ENCODE measurements at regions not wholly inside any gene's neighbourhood (a gene's known extent, or its start where the extent isn't known, plus 50 kb on each side); places are given as distances from the start of the nearest gene placed in this dataset.
A peak's percentile ranks its signal among the peaks of the same experiment; 100 is the strongest.

DNA sequence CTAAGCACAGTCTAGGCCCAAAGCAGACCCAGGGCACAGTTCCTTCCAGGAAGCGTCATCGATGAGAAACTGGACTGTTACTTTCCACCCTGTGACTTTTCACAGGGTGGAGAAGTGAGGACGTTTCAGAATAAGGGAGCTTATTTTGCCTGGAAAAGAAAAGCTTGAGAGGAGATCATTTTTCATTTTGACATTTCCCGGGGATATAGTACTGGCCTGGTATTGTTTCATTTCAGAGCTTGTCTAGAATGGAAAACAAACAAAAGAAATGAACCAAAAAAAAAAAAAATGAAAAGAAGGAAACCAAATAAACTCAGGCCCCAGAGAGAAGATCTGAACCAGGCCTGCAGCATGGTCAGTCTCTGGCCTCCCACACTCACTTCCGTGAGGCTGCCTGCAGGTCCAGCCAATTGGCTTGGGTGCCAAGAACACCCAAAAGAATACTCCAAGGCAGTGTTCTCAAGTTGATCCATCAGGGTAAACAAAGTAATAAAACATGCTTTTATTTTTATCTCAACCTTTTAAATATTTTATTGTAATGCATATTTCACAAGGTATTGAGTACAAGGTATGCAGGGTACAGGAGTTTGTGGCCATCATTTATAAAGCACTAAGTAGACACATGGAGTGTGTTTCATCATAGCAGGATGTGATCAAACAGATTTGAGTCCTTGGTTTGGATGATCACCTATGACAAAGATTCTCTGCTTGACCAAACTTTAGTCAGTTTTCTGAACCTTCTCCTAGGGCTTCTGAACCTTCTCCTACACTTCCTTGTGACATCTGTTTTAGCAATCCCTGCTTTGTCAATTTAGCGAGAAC is 176.9 kb upstream of the GGTLC1 start:
- DNase-seq, result no peak

DNA sequence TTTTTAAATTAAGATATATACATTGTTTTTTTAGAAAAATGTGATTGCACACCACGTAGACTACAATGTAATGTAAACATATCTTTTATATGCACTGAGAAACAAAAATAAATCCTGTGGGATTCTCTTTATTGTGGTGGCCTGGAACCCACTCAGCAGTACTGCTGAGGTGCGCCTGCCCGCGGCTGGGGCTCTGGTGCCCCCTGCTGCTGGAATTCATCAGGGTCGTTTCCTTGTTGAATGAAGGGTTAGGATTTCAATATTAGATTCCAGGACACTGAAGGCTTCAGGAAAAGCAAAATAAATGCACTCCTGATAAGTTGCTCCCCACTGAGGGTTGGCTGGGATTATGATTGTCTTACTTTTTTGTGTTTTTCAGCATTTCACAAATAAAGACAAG is 175.8 kb upstream of the GGTLC1 start:
- no peak for DNase-seq

DNA sequence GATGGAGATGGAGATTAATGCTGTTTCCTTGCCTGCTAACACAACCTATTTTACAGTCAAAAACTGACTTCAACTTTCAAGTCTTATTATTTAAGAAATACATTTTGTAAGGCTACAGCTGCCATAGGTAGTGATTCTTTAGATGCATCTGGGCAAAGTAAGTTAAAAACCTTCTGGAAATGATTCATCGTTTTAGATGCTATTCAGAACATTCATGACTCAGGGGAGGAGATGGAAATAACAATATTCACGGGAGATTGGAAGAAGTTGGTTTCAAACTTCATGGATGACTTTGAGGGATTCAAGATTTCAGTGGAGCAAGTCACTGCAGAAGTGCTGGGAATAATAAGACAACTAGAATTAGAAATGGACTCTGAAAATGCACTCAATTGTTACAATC is 174.9 kb upstream of the GGTLC1 start:
- peak; percentile 19 for DNase-seq

DNA sequence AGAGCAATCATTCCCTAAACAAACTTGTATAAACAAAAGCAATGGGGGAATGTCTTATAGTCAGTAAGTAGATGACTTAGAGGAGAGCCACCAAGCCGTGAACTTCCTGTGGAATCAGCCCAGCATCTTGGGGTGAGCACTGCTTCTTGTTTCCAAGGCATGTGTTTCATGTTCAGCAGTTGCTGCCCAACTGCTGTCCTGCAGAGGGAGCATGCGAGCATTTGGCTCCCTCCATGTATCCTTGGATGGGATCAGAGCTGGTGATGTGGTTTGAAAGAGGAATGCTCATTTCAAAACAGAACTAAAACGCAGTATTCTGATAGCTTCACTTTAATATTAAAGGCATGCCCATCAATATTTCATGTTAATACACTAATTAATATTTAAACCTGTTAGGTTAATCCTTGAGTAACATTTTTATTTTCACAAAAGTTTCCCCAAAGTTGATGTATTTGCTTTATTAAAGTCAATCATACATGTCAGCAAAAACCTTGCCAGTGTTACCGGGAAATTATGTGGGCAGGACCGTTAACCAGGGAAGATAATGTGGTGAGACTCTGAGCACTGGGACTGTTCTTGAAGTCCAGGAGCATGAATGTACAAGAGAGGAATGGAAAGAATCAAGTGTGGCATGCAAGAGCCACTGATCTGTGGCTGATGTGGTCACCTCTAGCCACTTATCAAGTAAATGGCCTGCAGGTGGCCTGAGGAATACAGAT is 172.1 kb upstream of the GGTLC1 start:
- DNase-seq, result peak; percentile 24

DNA sequence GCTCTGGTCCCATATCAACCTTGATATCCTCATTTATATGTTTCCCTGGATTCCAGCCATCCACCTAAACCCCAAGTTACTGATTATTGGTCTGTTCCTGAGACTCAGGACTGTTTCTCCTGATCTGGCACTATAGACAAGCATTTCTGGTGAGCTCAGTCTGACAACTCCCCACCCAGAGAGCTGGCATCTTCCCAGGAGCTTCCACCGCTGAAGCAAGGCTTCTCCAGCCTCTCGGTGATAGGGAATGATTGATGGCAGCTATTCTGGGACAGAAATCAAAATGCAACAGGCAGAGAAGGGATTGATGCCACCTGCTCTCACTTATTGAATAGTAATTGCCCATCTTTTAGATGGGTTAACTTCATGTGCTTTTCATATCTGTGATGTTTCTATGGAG is 169.7 kb upstream of the GGTLC1 start:
- DNase-seq, result no peak

DNA sequence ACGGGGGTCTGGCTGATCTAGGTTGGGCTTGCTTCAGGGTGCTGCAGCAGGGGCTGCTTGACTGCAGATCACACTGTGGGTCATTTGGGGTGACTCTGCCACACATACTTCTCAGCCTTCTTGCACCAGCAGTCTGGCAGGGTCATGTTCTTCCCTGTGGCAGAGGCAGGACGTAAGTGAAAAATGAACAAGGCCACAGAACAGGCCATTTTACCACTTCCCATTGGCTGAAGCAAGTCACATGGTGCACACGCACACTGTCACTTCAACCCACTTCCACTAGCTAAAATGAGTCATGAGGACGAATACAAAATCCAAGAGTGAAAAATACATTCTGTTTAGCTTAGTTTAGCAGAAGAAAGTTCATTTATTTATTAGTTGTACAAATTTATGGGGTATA is 168.6 kb upstream of the GGTLC1 start:
- no peak for DNase-seq

DNA sequence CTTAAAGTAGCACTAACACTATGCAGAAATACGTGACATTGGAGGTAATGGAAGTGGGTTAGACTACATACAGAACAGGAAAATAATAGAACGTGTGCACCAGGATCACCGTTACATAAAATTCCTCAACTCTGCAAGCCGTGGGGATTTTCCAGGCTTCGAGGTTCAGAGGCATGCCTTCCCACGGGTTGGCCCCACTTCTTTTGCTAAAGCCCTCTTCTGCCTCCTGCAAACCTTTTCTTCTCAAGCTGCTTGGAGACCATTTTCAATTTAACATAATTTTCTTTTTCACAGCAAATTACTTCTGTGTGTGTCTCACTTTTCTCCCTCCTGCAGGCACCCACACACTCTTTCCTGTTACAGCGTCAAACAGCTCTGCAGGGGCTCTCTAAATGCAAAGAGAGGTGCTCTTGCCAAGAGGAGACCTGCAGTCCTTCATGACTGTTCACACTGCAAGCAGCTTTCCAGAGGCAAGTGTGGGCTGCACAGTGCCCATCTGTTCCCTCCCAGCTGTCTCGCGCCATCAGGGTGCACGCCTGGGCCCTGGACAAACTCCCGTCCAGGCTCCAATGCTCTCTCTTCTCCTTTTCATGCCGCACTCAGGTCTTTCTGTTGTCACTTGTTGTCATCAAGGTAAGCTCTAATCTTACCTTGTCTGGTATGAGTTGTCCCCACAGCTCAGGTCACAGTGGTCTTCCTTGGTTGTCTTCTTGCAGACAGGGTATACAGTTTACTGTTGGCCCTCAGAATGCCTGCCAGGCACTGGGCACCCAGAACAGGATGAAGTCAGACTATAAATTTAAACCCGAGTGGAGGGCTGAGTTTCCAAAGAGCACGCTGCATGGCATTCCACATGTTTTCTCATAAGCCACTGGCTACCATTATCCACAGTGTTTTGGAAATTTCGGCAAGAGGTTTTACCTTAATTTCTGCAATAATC is 164.8 kb upstream of the GGTLC1 start:
- DNase-seq, result no peak

DNA sequence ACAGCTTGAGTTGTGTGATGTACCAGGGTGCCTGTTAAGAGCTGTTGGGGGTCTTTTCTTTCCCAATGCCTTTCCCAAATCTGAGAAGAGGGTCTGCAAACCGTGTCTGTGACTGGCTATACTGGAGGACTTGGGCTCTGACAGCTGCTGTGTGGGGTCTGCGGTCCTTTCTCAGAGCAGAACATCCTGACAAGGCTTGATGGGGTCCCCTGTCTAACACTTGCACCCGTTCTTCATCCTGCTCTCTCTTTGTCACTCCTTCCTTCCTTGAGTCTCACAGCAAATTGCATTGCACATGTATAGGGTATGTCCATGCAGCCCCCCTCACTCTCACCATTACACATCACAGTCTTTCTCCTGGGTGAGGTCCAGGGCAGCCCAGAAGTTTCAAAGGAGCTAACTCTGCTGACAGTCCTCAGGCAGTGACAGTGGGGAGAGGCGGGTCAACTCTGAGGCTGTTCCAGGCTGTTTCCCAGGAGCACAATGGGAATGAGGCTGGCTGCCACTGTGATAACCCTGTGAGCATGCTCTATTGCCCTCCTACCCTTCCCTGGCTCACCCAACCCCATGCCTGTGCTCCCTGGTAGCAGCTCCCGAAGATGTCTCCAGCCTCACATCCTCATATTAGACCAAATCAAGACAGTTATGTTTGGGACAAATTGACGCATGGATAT is 163.2 kb upstream of the GGTLC1 start:
- DNase-seq, result no peak

DNA sequence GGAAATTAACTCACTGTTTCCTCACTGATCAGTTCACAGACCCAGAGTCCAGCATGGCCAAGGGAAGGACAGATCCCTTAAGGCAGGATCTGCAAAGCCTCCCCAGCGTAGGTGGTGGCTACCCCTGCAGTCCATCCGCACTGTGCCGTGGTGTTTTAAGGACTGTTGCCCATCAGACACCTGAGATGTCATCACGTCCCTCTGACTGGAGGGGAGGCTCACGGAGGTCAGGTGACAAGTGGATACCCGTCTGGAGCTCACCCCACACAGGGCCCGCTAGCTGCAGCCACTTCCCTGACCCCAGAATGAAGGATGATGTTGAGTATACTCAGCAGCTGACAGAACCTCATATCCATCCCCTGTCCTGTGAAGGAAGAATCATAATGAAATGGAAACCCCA is 161.8 kb upstream of the GGTLC1 start:
- no peak for DNase-seq

DNA sequence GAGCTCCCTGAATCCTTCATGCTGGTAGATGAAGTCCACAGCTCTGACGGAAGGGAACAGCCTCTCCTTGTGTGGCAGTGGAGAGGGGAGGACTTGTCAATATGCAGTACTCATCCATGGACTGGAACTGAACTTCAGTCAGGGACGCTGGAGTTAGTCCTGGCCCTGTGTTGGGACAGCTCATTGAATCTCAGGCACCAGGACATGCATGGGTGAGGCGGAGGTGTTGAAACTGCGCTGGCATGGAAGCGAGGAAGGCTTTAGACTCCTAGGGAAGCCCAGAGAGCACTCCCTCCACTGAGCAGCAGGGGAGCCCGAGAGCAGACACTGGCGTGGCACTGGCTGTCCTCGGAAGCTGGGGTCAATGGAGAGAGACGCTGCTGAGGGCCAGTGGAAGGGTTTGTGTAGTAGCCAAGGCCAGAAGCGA is 161.3 kb upstream of the GGTLC1 start:
- DNase-seq, result no peak

DNA sequence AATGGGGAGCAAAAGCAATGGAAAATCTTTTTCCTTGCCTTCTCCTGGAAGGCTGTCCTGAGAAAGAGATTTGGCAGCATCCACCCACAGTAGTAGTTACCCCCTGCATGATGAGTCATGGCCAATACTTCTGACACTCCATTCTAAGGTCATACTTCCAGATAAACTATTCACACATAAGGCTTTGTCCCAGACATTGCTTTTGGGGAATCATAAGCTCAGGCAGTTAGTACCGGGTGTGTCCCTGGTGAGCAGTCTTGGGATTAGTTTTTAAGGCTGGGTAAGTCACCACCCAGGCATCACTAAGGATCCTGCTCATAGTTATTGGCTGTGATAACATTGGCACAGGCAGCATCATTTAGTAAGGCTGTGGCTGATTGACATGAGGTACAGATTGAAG is 160.6 kb upstream of the GGTLC1 start:
- no peak for DNase-seq

DNA sequence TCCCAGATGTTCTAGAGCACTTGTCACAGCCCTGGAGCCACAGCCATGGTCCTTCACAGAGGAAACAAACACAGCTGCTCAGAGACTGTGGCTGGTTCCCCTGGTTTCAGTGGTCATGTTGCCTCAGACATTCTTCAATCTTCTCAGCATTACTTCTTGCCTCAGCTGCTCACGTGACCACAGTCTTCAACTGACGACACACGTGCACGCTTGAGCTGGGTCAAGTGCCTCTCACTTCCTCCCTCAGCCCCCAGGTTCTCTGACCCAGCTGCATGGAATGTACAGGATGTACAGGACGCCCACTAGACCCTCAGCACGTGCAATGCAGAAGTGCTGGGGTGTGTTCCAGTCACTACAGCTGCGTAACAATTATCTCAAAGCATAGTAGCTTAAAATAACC is 159.8 kb upstream of the GGTLC1 start:
- DNase-seq, result no peak

DNA sequence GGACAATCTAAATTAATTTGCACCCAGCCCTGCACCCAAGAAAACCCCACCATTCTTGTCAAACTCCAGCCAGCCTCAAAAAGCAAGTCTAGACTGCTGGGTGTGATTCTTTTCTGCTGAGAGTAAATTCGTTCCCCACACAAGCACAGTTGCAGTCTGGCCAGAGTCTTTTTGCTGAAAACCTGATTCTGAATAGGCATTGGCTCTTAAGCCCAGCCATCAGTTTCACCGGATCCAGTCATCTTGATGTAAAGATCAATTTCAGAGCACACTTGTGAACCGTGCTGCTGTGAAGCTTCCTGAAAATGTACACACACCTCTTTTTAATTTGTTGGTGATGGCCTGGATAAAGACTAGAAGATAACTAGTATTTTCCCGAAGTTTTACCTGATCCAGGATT is 159.4 kb upstream of the GGTLC1 start:
- no peak for DNase-seq

DNA sequence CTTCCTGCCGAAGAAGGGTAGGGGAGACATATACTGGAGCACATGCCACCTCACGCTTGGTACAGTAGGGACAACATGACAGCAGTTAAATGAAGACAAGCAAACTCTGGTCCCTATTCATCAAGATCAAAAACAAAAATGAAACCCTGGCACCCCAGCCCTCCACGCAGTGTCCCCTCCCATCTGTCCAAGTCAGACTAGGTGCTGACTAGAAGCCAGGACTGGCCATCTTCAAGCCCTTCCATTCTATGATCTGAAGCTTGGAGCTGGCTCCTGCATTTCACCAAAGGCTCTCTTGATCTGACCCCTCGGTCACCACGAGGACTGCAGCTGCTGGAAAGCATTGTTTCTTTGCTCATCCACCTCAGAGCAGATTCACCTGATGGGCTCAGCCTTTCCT is 158.9 kb upstream of the GGTLC1 start:
- no peak for DNase-seq

DNA sequence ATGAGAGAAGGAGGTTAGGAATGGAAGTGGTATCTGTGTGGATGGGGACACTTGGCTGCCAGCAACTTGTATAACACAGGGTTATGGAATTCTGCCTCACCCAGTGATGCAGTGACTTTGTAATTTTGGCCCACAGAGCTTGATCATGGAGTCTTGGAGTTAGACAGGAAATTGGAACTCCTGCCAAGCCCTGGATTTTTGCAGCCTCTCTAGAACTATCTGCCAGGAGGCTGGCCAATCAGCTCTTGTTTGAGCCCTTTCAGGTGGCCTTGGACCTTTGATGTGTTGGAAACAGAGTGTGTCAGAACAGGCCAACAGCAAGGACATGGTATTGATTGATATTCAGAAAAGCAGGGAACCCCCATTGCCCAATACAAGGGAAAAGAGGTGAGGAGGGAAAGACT is 157.7 kb upstream of the GGTLC1 start:
- DNase-seq, result no peak

DNA sequence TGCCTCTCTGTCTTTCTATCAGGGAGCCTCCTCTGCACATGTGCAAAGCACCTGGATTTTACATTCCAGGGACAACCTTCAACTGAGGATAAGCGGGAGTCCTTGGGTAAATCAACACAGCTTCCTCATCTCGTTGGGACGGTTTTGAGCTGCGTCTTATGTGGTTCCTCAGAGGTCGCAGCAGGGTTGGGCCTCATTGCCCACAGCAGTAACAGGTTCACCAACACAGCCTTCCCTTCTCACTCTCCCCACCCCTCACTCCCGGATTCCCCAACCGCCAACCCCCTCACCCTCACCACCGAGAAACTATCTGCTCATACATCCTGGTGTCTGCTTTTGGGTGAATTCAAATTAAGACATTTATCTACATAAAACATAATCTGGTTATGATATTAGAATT is 155.8 kb upstream of the GGTLC1 start:
- no peak for DNase-seq

DNA sequence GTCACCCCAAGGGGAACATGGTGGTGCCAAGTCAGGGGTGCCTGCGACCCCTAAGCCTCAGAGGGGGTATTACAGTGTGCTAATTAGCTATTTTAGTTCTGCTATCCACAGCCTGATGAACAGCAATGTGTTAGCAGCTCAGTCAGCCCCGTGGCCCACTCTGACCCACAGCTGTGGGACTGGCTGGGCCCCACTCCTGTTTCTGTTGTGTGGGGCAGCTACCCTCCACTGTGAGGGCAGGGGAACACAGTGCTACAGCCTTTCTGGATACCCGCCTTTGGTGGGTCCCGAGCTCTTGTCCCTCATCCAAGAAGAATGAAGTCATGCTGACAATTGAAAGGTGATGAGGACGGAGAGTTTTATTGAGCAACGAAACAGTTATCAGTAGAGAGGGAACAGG is 152.5 kb upstream of the GGTLC1 start:
- DNase-seq, result no peak

DNA sequence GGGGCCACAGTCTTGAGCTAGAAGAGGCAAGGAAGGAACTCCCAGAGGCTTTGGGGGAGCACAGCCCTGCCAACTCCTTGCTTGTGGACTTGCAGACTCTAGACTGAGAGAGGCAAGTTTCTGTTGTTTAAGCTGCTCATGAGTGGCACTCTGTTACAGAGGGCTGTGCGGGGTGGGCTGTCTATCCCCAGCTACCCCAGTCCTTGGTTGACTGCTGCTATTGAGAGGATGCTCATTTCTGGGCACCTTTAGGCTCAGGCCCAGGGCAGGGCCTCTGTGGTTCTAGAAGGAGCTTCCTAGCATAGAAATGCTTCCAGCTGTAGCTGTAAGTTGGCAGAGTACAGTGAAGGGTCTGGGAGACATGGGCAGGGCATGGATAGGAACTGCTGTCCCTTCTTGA is 151.3 kb upstream of the GGTLC1 start:
- DNase-seq, result no peak

DNA sequence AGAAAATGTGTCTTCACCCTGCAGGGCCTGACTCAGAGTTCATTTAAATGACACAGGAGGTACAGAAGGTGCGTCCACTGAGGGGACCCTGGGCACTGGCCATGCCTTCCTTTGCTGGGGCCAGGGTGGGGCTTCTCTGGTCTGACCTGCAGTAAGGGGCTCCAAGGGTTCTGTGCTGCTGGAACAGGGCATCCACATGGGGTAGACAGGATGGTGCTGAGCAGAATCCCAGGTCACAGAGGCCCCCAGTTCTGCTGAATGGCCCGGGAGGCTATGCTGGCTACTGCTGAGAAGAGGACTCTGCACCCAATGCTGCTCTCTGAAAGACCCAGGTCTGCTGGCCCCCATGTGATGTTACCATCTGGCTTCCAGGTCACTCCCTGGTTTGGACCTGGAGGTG is 150.4 kb upstream of the GGTLC1 start:
- DNase-seq, result no peak

DNA sequence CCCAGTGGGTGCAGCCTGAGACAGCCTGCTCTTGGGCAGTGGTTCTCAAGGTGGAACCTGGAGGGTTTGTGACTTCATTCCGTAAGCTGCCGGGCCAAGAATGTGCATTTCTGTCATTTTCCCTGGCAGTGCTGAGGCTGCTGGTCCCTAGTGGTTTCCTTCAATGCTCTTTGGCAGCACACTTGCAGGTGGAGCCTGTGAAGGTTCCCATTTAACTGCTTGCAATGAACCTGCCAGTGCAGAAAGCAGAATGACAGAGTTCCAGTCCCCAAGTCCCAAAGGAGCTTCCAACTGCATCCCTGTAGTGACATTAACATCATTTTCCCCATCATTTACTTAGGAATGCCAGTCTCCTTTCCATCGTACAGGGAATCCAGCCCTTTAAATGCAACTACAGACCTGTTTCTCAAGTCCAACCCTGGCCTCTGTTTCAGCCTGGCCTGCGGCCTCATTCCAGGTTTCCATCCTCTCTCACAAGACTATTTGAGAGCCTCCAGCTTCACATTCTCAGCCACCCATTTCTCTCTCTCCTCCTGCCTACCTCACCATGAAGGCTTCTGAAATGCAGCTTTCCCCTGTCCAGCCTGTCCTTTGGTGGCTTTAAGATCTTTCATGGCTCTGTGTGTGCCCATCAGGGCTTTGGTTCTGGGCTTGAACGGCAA is 149.7 kb upstream of the GGTLC1 start:
- DNase-seq, result no peak

DNA sequence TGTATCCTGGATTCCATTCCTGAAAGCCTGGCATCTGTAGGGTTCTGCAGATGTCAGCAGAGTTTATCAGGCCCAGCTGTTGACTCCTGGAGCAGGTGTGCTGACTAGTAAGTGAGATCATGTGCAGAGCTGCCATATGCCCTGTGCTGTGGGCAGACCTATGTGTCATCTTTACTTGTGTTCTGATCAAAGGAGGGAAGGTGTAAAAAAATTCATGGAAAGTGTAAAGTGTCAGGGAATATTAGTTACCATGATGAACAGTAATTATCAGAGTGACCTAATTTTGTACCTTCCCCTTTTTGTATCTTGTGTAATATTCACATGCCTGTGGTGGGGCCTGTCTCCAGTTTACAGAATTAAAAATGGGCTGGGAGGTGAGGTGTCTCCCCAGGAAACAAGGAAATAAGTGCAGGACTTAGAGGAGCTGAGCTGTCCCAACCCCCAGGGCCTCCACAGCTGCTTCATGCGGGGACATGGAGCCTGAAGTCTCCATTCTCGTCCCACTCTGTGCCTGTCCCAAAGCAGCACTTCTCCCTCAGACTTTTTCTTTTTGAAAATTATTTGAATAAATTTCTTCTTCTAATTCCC is 148.2 kb upstream of the GGTLC1 start:
- no peak for DNase-seq

DNA sequence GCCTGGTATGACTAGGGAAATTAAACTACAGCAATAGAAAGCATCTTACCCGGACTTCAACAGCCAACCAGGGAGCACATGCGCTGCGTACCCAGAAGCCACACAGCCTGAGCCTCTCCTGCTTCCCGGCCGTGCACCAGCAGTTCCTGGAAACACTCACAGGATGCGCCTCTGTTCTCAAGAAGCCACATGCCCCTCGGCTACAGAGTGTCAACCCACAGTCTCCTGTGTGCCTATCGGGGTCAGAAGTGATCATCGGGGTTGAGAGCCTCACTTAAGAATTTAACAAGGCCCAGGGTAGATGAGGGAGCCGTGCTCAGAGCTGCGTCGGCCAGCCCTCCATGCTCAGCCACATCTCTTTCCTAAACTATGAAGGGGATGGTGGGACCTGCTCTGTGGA is 147.2 kb upstream of the GGTLC1 start:
- no peak for DNase-seq
